ENCODE measurements at regions not wholly inside any gene's neighbourhood (a gene's known extent, or its start where the extent isn't known, plus 50 kb on each side); places are given as distances from the start of the nearest gene placed in this dataset.
"Not testable (repeated sequence)": the region's sequence is repeated elsewhere in the genome, so short reads cannot be mapped to it uniquely, and the experiment has no call there.

DNA sequence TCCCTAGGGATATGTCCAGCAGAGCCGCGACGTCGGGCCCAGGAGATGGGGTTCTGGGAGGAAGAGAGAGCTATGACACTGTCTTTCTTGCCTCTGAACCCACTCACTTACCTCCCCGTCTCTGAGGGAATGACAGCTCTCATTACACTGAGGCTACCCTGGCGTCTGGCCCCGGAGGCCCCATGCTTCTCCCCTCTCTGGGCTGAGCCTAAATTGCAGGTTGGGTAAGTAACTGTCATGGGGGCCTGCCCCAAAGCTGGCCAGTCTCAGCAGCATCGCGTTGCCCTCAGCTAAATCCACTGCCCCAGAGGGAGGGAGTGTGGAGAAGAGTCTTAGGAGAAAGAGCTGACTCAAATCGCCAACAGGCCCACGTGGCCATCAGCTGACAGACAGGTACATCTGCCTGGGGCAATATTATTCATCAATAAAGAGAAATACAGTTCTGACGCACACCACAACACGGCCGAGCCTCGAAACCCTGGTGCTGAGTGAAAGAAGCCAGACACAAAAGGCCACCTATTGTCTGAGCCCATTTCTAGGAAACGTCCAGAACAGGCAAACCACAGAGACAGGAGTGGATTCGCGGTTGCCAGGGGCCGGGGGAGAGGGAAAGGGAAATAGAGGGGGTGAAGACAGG, 156.4 kb downstream of the C16orf95 start:
- no peak for TF ChIP-seq POLR2AphosphoS5 (IDR thresholded peaks at IDR 0.05; ENCODE audit: insufficient read depth in 1 of 2, low read depth in 1 of 2)
- TF ChIP-seq, protein P1, sequence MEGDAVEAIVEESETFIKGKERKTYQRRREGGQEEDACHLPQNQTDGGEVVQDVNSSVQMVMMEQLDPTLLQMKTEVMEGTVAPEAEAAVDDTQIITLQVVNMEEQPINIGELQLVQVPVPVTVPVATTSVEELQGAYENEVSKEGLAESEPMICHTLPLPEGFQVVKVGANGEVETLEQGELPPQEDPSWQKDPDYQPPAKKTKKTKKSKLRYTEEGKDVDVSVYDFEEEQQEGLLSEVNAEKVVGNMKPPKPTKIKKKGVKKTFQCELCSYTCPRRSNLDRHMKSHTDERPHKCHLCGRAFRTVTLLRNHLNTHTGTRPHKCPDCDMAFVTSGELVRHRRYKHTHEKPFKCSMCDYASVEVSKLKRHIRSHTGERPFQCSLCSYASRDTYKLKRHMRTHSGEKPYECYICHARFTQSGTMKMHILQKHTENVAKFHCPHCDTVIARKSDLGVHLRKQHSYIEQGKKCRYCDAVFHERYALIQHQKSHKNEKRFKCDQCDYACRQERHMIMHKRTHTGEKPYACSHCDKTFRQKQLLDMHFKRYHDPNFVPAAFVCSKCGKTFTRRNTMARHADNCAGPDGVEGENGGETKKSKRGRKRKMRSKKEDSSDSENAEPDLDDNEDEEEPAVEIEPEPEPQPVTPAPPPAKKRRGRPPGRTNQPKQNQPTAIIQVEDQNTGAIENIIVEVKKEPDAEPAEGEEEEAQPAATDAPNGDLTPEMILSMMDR (IDR thresholded peaks at IDR 0.05), result no peak
- TF ChIP-seq POLR2A (IDR thresholded peaks at IDR 0.05), result no peak
- Histone ChIP-seq H3K9me3 (no peaks in the 10 kb centered on the region), H3K27me3 (no peaks in the 10 kb centered on the region), H3K4me1 (no peaks in the 10 kb centered on the region), H3K4me3 (no peak overlapping the region), H3K36me3 (no peaks in the 10 kb centered on the region), H3K27ac (no peak overlapping the region)
- intact Hi-C loops (cut with DNase I), result no loop called here
- no peak for DNase-seq (ENCODE audit: extremely low spot score in 2 of 2)

DNA sequence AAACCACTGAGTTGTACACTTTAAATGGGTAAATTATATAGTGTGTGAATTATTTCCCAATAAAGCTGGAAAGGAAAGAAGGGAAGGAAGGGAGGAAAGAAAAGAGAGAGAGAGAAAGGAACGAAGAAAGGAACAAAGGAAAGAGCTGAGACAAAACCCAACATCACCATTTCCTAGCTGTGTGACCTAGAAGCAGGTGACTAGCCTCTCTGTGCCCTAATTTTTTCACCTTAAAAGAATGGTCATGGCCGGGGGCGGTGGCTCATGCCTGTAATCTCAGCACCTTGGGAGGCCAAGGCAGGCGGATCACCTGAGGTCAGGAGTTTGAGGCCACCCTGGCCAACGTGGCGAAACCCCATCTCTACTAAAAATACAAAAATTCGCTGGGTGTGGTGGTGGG, 155.8 kb downstream of the C16orf95 start:
- intact Hi-C loops (cut with DNase I), result not testable (repeated sequence)

DNA sequence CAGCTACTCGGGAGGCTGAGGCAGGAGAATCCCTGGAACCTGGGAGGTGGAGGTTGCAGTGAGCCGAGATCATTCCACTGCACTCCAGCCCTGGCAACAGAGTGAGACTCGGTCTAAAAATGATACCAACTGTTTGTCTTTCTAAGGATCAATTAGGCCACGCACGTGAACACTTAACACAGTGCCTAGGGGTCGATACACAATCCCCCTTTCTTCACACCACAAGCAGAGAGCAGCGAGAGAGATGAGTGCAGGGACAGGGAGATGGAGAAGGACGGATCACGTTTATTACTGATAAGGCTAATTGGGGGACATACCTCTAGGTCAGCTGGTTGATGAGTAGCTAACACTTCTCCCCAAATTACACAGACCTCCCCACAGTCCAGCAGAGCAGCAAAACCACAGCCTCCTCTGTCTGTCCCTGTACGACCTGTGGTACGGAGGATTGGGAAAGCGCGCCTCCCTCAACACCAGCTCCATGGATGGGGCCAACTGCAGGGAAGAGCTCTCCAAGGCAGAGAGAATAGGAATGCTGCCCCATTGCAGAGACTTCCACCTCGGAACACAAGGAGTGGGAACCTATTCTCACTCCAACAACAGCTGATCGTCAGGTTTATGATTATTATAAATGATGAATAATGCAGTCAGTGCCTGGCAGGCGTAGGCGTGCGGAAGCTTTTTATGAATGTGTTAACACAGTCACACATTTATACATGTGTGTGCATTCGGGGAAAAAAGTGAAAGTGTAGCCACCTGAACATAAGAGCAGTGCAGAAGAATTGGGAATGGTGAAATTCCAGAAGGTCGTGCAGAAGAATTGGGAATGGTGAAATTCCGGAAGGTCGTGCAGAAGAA, 155.1 kb downstream of the C16orf95 start:
- intact Hi-C loops (cut with DNase I), result no loop called here

More for the DNA sequence above, 155.8 kb downstream of the C16orf95 start:
- DNase-seq (ENCODE audit: extremely low spot score in 2 of 2); H3K4me3 ChIP-seq; H3K27ac ChIP-seq; H3K36me3 ChIP-seq; H3K4me1 ChIP-seq; H3K9me3 ChIP-seq; H3K27me3 ChIP-seq: not testable (repeated sequence)

DNA sequence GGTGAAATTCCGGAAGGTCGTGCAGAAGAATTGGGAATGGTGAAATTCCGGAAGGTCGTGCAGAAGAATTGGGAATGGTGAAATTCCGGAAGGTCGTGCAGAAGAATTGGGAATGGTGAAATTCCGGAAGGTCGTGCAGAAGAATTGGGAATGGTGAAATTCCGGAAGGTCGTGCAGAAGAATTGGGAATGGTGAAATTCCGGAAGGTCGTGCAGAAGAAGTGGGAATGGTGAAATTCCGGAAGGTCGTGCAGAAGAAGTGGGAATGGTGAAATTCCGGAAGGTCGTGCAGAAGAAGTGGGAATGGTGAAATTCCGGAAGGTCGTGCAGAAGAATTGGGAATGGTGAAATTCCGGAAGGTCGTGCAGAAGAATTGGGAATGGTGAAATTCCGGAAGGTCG, 154.4 kb downstream of the C16orf95 start:
- H3K27ac ChIP-seq; intact Hi-C loops (cut with DNase I); H3K4me1 ChIP-seq; DNase-seq (ENCODE audit: extremely low spot score in 2 of 2); H3K36me3 ChIP-seq; H3K27me3 ChIP-seq; H3K4me3 ChIP-seq; H3K9me3 ChIP-seq: not testable (repeated sequence)

More for the DNA sequence above, 155.1 kb downstream of the C16orf95 start:
- Histone ChIP-seq H3K9me3 (no peaks in the 10 kb centered on the region), H3K27me3 (no peaks in the 10 kb centered on the region), H3K4me3 (no peak overlapping the region), H3K27ac (no peak overlapping the region), H3K4me1 (no peaks in the 10 kb centered on the region), H3K36me3 (no peaks in the 10 kb centered on the region)
- no peak for DNase-seq (ENCODE audit: extremely low spot score in 2 of 2)
- TF ChIP-seq POLR2A (IDR thresholded peaks at IDR 0.05) (no peak), POLR2AphosphoS5 (IDR thresholded peaks at IDR 0.05; ENCODE audit: insufficient read depth in 1 of 2, low read depth in 1 of 2) (no peak)
- TF ChIP-seq, protein P1 (IDR thresholded peaks at IDR 0.05), result no peak

- no peak for TF ChIP-seq POLR2A (IDR thresholded peaks at IDR 0.05)
- TF ChIP-seq, protein P1 (IDR thresholded peaks at IDR 0.05), result no peak
- H3K4me3 ChIP-seq, result no peak overlapping the region
- no peaks in the 10 kb centered on the region for H3K9me3 ChIP-seq
- H3K27me3 ChIP-seq, result no peaks in the 10 kb centered on the region
- intact Hi-C loops (cut with DNase I), result no loop called here
- no peak overlapping the region for H3K27ac ChIP-seq
- no peak for DNase-seq (ENCODE audit: extremely low spot score in 2 of 2)
- no peaks in the 10 kb centered on the region for H3K36me3 ChIP-seq
- H3K4me1 ChIP-seq, result no peaks in the 10 kb centered on the region
Measured at GRCh38 chr16:87163637-87164036, 153.6 kb downstream of the C16orf95 start.

- H3K4me1 ChIP-seq, result no peaks in the 10 kb centered on the region
- H3K27ac ChIP-seq, result no peak overlapping the region
- no peaks in the 10 kb centered on the region for H3K27me3 ChIP-seq
- TF ChIP-seq, protein P1 (IDR thresholded peaks at IDR 0.05), result no peak
- TF ChIP-seq POLR2AphosphoS5 (IDR thresholded peaks at IDR 0.05; ENCODE audit: insufficient read depth in 1 of 2, low read depth in 1 of 2) (no peak), POLR2A (IDR thresholded peaks at IDR 0.05) (no peak)
- no peaks in the 10 kb centered on the region for H3K9me3 ChIP-seq
- H3K36me3 ChIP-seq, result no peaks in the 10 kb centered on the region
- intact Hi-C loops (cut with DNase I), result no loop called here
- DNase-seq (ENCODE audit: extremely low spot score in 2 of 2), result no peak
- no peak overlapping the region for H3K4me3 ChIP-seq
Measured at GRCh38 chr16:87165151-87165550, 152.0 kb downstream of the C16orf95 start.

All from vagina (tissue), 2 donors.